ENCODE measurements at regions not wholly inside any gene's neighbourhood (a gene's known extent, or its start where the extent isn't known, plus 50 kb on each side); places are given as distances from the start of the nearest gene placed in this dataset.

- H3K27ac Mint-ChIP-seq: no peak overlapping the region
- H3K4me3 Mint-ChIP-seq: no peak overlapping the region
Observed at GRCh38 chr1:238257018-238257621, 366.4 kb upstream of the ZP4 start.

GRCh38 chr1:238254935-238255334 is 364.2 kb upstream of the ZP4 start:
- H3K27ac Mint-ChIP-seq: no peak overlapping the region
- ChIA-PET CTCF (no interaction called here), POLR2A (no interaction called here)
- H3K4me3 ChIP-seq (ENCODE audit: low read length): no peak overlapping the region
- no peaks in the 10 kb centered on the region for H3K36me3 ChIP-seq (ENCODE audit: insufficient read depth, low read length)
- no peaks in the 10 kb centered on the region for H3K4me1 Mint-ChIP-seq
- no peak overlapping the region for H3K4me3 Mint-ChIP-seq
- H3K27ac ChIP-seq (ENCODE audit: low read depth, low read length): no peak overlapping the region
- no peaks in the 10 kb centered on the region for H3K27me3 ChIP-seq (ENCODE audit: insufficient read depth, low read length, poor library complexity, severe bottlenecking)
- H3K4me1 ChIP-seq (ENCODE audit: insufficient read depth, low read length): no peaks in the 10 kb centered on the region
- H3K9me3 Mint-ChIP-seq: peaks cover 0 to 6% (median 3%) of the 10 kb centered on the region in 5 donors
- DNase-seq: no peak
- H3K36me3 Mint-ChIP-seq: no peaks in the 10 kb centered on the region
- H3K27me3 Mint-ChIP-seq: no peaks in the 10 kb centered on the region
- no peaks in the 10 kb centered on the region for H3K9me3 ChIP-seq (ENCODE audit: low read length)

More at GRCh38 chr1:238257018-238257621, 366.4 kb upstream of the ZP4 start:
- no peaks in the 10 kb centered on the region for H3K36me3 Mint-ChIP-seq
- Histone ChIP-seq H3K27me3 (ENCODE audit: insufficient read depth, low read length, poor library complexity, severe bottlenecking) (no peaks in the 10 kb centered on the region), H3K4me3 (ENCODE audit: low read length) (no peak overlapping the region), H3K27ac (ENCODE audit: low read depth, low read length) (no peak overlapping the region), H3K4me1 (ENCODE audit: insufficient read depth, low read length) (no peaks in the 10 kb centered on the region), H3K9me3 (ENCODE audit: low read length) (no peaks in the 10 kb centered on the region), H3K36me3 (ENCODE audit: insufficient read depth, low read length) (no peaks in the 10 kb centered on the region)
- ChIA-PET POLR2A (no interaction called here), CTCF (no interaction called here)
- peaks cover 0 to 9% (median 3%) of the 10 kb centered on the region in 5 donors for H3K9me3 Mint-ChIP-seq
- H3K4me1 Mint-ChIP-seq: no peaks in the 10 kb centered on the region
- no peak for DNase-seq
- no peaks in the 10 kb centered on the region for H3K27me3 Mint-ChIP-seq

- no peaks in the 10 kb centered on the region for H3K36me3 Mint-ChIP-seq
- H3K9me3 Mint-ChIP-seq: peaks cover 0 to 6% (median 3%) of the 10 kb centered on the region in 5 donors
- no peaks in the 10 kb centered on the region for H3K9me3 ChIP-seq (ENCODE audit: low read length)
- no peaks in the 10 kb centered on the region for H3K27me3 Mint-ChIP-seq
- no peak overlapping the region for H3K4me3 ChIP-seq (ENCODE audit: low read length)
- no peaks in the 10 kb centered on the region for H3K27me3 ChIP-seq (ENCODE audit: insufficient read depth, low read length, poor library complexity, severe bottlenecking)
- no peaks in the 10 kb centered on the region for H3K4me1 ChIP-seq (ENCODE audit: insufficient read depth, low read length)
- H3K27ac ChIP-seq (ENCODE audit: low read depth, low read length): no peak overlapping the region
- ChIA-PET CTCF (no interaction called here), POLR2A (no interaction called here)
- H3K4me3 Mint-ChIP-seq: no peak overlapping the region
- H3K27ac Mint-ChIP-seq: no peak overlapping the region
- H3K4me1 Mint-ChIP-seq: no peaks in the 10 kb centered on the region
- H3K36me3 ChIP-seq (ENCODE audit: insufficient read depth, low read length): no peaks in the 10 kb centered on the region
- DNase-seq: no peak
Observed at GRCh38 chr1:238252033-238252802, 361.5 kb upstream of the ZP4 start.

DNA sequence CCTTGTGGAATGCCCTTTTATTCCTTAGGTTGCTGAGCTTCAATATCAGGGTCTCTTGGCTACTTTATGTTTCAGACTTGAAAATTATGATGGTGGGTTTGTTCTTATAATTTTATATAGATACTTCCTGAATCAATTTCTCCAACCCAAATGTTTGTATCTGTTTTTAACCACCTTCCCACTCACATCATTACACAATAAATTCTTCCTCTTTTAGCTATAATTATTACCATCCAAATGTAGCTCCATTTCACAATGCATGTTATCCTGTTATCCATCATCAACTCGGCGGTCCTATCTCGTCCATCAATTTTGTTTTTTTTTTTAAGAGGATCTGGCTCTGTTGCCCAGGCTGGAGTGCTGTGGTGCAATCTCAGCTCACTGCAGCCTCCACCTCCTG is 357.6 kb upstream of the ZP4 start:
- DNase-seq: no peak
- H3K9me3 ChIP-seq (ENCODE audit: low read length): no peaks in the 10 kb centered on the region
- Mint-ChIP-seq H3K4me1 (no peaks in the 10 kb centered on the region), H3K4me3 (no peak overlapping the region), H3K27ac (no peak overlapping the region), H3K36me3 (peaks cover 0 to under 1% (median 0%) of the 10 kb centered on the region in 3 donors), H3K9me3 (peaks cover 1 to 8% (median 3%) of the 10 kb centered on the region in 5 donors), H3K27me3 (no peaks in the 10 kb centered on the region)
- no peaks in the 10 kb centered on the region for H3K36me3 ChIP-seq (ENCODE audit: insufficient read depth, low read length)
- POLR2A ChIA-PET: no interaction called here
- H3K27ac ChIP-seq (ENCODE audit: low read depth, low read length): no peak overlapping the region
- CTCF ChIA-PET: no interaction called here
- no peaks in the 10 kb centered on the region for H3K4me1 ChIP-seq (ENCODE audit: insufficient read depth, low read length)
- no peak overlapping the region for H3K4me3 ChIP-seq (ENCODE audit: low read length)
- no peaks in the 10 kb centered on the region for H3K27me3 ChIP-seq (ENCODE audit: insufficient read depth, low read length, poor library complexity, severe bottlenecking)

DNA sequence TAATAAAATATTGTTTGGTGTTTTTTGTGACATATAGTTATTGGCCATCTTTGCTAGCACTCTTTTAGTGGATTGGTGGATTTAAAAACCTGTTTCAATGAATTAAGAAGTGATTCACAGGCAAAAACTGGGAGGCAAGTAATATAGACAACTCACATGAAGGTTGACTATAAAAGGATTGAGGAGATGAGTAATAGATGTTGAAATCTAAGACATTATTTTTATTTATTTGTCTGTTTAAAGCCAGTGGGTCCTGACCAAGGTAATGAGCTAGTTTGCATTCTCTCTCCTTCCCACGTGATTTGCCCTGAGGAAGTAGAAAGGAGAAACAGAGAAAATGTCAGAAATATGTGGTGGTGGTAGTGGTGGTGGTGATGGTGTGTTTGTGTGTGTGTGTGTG is 351.5 kb upstream of the ZP4 start:
- H3K9me3 ChIP-seq (ENCODE audit: low read length): no peaks in the 10 kb centered on the region
- no peaks in the 10 kb centered on the region for H3K27me3 ChIP-seq (ENCODE audit: insufficient read depth, low read length, poor library complexity, severe bottlenecking)
- no peak overlapping the region for H3K4me3 Mint-ChIP-seq
- ChIA-PET CTCF (interaction anchor here (0.6 kb wide), 1 partner anchor 9 kb away, joined by 3 read pairs; no protein-coding TSS in a partner anchor), POLR2A (no interaction called here)
- H3K9me3 Mint-ChIP-seq: peaks cover 0 to 16% (median 5%) of the 10 kb centered on the region in 5 donors
- no peak overlapping the region for H3K27ac ChIP-seq (ENCODE audit: low read depth, low read length)
- H3K36me3 ChIP-seq (ENCODE audit: insufficient read depth, low read length): no peaks in the 10 kb centered on the region
- H3K27ac Mint-ChIP-seq: no peak overlapping the region
- no peaks in the 10 kb centered on the region for H3K4me1 ChIP-seq (ENCODE audit: insufficient read depth, low read length)
- no peaks in the 10 kb centered on the region for H3K4me1 Mint-ChIP-seq
- no peaks in the 10 kb centered on the region for H3K27me3 Mint-ChIP-seq
- DNase-seq: no peak
- peaks cover 0 to 2% (median 0%) of the 10 kb centered on the region in 3 donors for H3K36me3 Mint-ChIP-seq
- H3K4me3 ChIP-seq (ENCODE audit: low read length): no peak overlapping the region

GRCh38 chr1:238241607-238242006 is 350.9 kb upstream of the ZP4 start:
- Mint-ChIP-seq H3K36me3 (peaks cover 0 to 2% (median 0%) of the 10 kb centered on the region in 3 donors), H3K4me3 (no peak overlapping the region), H3K27me3 (no peaks in the 10 kb centered on the region), H3K4me1 (no peaks in the 10 kb centered on the region), H3K27ac (no peak overlapping the region), H3K9me3 (peaks cover 0 to 16% (median 5%) of the 10 kb centered on the region in 5 donors)
- H3K36me3 ChIP-seq (ENCODE audit: insufficient read depth, low read length): no peaks in the 10 kb centered on the region
- no peaks in the 10 kb centered on the region for H3K4me1 ChIP-seq (ENCODE audit: insufficient read depth, low read length)
- no peak overlapping the region for H3K4me3 ChIP-seq (ENCODE audit: low read length)
- no peak for DNase-seq
- POLR2A ChIA-PET: no interaction called here
- H3K27me3 ChIP-seq (ENCODE audit: insufficient read depth, low read length, poor library complexity, severe bottlenecking): no peaks in the 10 kb centered on the region
- no peaks in the 10 kb centered on the region for H3K9me3 ChIP-seq (ENCODE audit: low read length)
- CTCF ChIA-PET: interaction anchor here (0.6 kb wide), 1 partner anchor 9 kb away, joined by 3 read pairs; no protein-coding TSS in a partner anchor
- H3K27ac ChIP-seq (ENCODE audit: low read depth, low read length): no peak overlapping the region

- POLR2A ChIA-PET: no interaction called here
- no peak overlapping the region for H3K27ac Mint-ChIP-seq
- H3K27me3 Mint-ChIP-seq: no peaks in the 10 kb centered on the region
- Histone ChIP-seq H3K36me3 (ENCODE audit: insufficient read depth, low read length) (no peaks in the 10 kb centered on the region), H3K4me3 (ENCODE audit: low read length) (no peak overlapping the region), H3K27me3 (ENCODE audit: insufficient read depth, low read length, poor library complexity, severe bottlenecking) (no peaks in the 10 kb centered on the region), H3K9me3 (ENCODE audit: low read length) (no peaks in the 10 kb centered on the region), H3K27ac (ENCODE audit: low read depth, low read length) (no peak overlapping the region), H3K4me1 (ENCODE audit: insufficient read depth, low read length) (no peaks in the 10 kb centered on the region)
- peaks cover 0 to 11% (median 4%) of the 10 kb centered on the region in 5 donors for H3K9me3 Mint-ChIP-seq
- peaks cover 0 to 2% (median 0%) of the 10 kb centered on the region in 3 donors for H3K36me3 Mint-ChIP-seq
- H3K4me3 Mint-ChIP-seq: no peak overlapping the region
- H3K4me1 Mint-ChIP-seq: no peaks in the 10 kb centered on the region
- no peak for DNase-seq
- CTCF ChIA-PET: no interaction called here
Observed at GRCh38 chr1:238239343-238239742, 348.6 kb upstream of the ZP4 start.

DNA sequence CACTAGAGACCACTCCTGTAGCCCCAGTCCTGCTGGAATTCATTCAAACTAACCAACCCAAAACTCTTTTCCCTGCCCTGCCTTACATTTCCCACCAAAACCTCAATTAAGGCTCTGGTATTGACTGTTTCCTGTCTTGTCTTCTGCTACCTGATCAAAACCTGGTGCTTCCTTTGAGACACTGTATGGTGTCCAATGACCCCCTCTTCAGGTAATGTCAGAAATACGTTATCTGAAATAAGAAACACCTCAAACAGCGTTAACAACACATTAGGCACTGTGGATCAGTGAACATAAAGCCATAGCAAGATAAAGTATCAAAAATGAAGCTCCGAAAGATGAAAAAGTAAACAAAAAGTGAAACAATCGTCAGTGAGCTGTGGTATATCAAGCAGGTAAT is 343.2 kb upstream of the ZP4 start:
- Histone ChIP-seq H3K9me3 (ENCODE audit: low read length) (no peaks in the 10 kb centered on the region), H3K27ac (ENCODE audit: low read depth, low read length) (no peak overlapping the region), H3K4me3 (ENCODE audit: low read length) (no peak overlapping the region), H3K27me3 (ENCODE audit: insufficient read depth, low read length, poor library complexity, severe bottlenecking) (no peaks in the 10 kb centered on the region), H3K4me1 (ENCODE audit: insufficient read depth, low read length) (no peaks in the 10 kb centered on the region), H3K36me3 (ENCODE audit: insufficient read depth, low read length) (no peaks in the 10 kb centered on the region)
- Mint-ChIP-seq H3K4me3 (no peak overlapping the region), H3K27me3 (no peaks in the 10 kb centered on the region), H3K36me3 (no peaks in the 10 kb centered on the region), H3K27ac (no peak overlapping the region), H3K9me3 (peaks cover 0 to 6% (median 3%) of the 10 kb centered on the region in 5 donors), H3K4me1 (no peaks in the 10 kb centered on the region)
- DNase-seq: no peak
- ChIA-PET CTCF (no interaction called here), POLR2A (no interaction called here)
